Ovary (tissue), 3 donors: ENCODE measurements at regions not wholly inside any gene's neighbourhood (a gene's known extent, or its start where the extent isn't known, plus 50 kb on each side); places are given as distances from the start of the nearest gene placed in this dataset.
"Not testable (repeated sequence)": the region's sequence is repeated elsewhere in the genome, so short reads cannot be mapped to it uniquely, and the experiment has no call there.

ENCODE experiments used
- POLR2A ChIP-seq: fragments of 450-650 bp; IDR thresholded peaks from one replicate; pipeline ENCODE4 v1.6.1; 2017; ENCODE audit warnings: antibody characterized with exemption, mild to moderate bottlenecking, moderate library complexity
- TF ChIP-seq, protein P1 (sequence below), 3 donors: fragments of 450-650 bp in 2 of 3; fragments of 200-600 bp in 1 of 3; IDR thresholded peaks; one replicate each; pipeline versions ENCODE4 v1.5.1 to v1.8.0; 2016 to 2022; ENCODE audit warnings: antibody characterized with exemption in 3 of 3, mild to moderate bottlenecking in 1 of 3
- donor health status: DM: no; HTN: no; CAD: no.

DNA sequence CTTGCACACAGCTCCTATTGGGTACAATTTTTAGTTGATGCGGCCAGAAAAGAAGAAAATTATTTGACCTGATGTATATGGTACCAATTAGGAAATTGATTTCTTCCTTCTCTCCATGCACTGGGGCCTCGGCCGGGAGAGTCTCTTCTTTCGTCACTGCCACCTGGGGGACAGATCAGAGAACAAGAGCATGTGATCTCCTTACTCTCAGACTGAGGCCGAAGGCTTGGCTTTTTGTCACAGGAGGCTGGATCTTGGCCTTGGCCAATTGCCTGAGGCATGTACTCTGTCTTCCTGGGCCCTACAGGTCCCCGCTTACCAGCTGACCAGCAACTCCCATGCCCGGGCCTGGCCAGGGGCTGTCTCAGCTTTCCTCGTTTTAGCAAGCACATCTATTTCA lies 330.3 kb downstream of the KLF13 start:
- not testable (repeated sequence) for TF ChIP-seq POLR2A
- TF ChIP-seq, protein P1, sequence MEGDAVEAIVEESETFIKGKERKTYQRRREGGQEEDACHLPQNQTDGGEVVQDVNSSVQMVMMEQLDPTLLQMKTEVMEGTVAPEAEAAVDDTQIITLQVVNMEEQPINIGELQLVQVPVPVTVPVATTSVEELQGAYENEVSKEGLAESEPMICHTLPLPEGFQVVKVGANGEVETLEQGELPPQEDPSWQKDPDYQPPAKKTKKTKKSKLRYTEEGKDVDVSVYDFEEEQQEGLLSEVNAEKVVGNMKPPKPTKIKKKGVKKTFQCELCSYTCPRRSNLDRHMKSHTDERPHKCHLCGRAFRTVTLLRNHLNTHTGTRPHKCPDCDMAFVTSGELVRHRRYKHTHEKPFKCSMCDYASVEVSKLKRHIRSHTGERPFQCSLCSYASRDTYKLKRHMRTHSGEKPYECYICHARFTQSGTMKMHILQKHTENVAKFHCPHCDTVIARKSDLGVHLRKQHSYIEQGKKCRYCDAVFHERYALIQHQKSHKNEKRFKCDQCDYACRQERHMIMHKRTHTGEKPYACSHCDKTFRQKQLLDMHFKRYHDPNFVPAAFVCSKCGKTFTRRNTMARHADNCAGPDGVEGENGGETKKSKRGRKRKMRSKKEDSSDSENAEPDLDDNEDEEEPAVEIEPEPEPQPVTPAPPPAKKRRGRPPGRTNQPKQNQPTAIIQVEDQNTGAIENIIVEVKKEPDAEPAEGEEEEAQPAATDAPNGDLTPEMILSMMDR (IDR thresholded peaks at IDR 0.05): not testable (repeated sequence)
